Neural progenitor cell (in vitro differentiated cells): ENCODE measurements at regions not wholly inside any gene's neighbourhood (a gene's known extent, or its start where the extent isn't known, plus 50 kb on each side); places are given as distances from the start of the nearest gene placed in this dataset.

Experiments used
- CTCF ChIP-seq: fragments of 200-600 bp; sonication (generic); IDR thresholded peaks from 2 replicates; pipeline ENCODE4 v1.5.1; 2017; ENCODE audit warnings: antibody characterized with exemption, mild to moderate bottlenecking
- EZH2phosphoT487 ChIP-seq: fragments of 200-600 bp; sonication (generic); IDR thresholded peaks from 2 replicates; pipeline ENCODE4 v1.6.1; 2017; ENCODE audit warnings: antibody characterized with exemption

- no peak for TF ChIP-seq CTCF
- TF ChIP-seq EZH2phosphoT487, result no peak
Observed at GRCh38 chr2:204143216-204144014, 206.9 kb downstream of the ICOS start.
